Kidney epithelial cell (primary cell): ENCODE measurements at regions not wholly inside any gene's neighbourhood (a gene's known extent, or its start where the extent isn't known, plus 50 kb on each side); places are given as distances from the start of the nearest gene placed in this dataset.
"Not testable (repeated sequence)": the region's sequence is repeated elsewhere in the genome, so short reads cannot be mapped to it uniquely, and the experiment has no call there.

Experiments
- DNase-seq: peaks from one replicate; pipeline ENCODE4 v3.0.0-alpha.2; 2010; ENCODE audit warnings: low read depth
- H3K27me3 ChIP-seq: 2 replicates; pipeline ENCODE4 v1.6.0; 2011; ENCODE audit warnings: low read length; ENCODE audit not compliant: control insufficient read depth, insufficient read depth
- H3K36me3 ChIP-seq: 2 replicates; pipeline ENCODE4 v1.5.1; 2011; ENCODE audit warnings: low read length; ENCODE audit not compliant: control insufficient read depth, insufficient read depth
- H3K4me3 ChIP-seq: 2 replicates; pipeline ENCODE4 v1.5.1; 2011; ENCODE audit warnings: low read depth, mild to moderate bottlenecking, control low read depth, low read length
- TF ChIP-seq, protein P1 (sequence below): IDR thresholded peaks from 2 replicates; pipeline ENCODE4 v1.5.1; 2011; ENCODE audit warnings: mild to moderate bottlenecking, moderate library complexity, low read length, control low read depth, inconsistent platforms; ENCODE audit not compliant: insufficient read depth, poor library complexity, severe bottlenecking

DNA sequence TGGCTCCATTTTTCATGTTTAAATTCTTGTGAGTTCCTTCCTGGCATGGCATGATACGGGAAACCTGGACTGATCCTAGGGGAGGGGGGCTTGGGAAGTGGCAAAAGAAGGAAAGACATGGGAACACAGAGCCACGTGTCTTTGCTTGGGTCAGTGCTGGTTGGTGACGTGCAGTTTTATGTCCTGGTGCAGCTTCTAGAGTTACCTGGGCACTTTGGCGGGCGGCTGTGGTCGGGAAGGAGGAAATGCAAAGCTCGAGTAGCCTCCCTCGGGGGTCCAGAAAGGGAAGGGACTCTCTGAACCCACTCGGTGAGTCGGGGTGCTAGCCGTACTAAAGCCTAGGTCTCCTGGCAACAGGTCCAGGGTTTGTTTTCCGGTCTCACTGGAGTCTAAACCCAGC lies 94.6 kb downstream of the APOB start:
- TF ChIP-seq, protein P1, sequence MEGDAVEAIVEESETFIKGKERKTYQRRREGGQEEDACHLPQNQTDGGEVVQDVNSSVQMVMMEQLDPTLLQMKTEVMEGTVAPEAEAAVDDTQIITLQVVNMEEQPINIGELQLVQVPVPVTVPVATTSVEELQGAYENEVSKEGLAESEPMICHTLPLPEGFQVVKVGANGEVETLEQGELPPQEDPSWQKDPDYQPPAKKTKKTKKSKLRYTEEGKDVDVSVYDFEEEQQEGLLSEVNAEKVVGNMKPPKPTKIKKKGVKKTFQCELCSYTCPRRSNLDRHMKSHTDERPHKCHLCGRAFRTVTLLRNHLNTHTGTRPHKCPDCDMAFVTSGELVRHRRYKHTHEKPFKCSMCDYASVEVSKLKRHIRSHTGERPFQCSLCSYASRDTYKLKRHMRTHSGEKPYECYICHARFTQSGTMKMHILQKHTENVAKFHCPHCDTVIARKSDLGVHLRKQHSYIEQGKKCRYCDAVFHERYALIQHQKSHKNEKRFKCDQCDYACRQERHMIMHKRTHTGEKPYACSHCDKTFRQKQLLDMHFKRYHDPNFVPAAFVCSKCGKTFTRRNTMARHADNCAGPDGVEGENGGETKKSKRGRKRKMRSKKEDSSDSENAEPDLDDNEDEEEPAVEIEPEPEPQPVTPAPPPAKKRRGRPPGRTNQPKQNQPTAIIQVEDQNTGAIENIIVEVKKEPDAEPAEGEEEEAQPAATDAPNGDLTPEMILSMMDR: no peak
- H3K4me3 ChIP-seq: no peak overlapping the region
- DNase-seq: no peak
- peaks cover 5% of the 10 kb centered on the region for H3K27me3 ChIP-seq
- H3K36me3 ChIP-seq: no peaks in the 10 kb centered on the region

DNA sequence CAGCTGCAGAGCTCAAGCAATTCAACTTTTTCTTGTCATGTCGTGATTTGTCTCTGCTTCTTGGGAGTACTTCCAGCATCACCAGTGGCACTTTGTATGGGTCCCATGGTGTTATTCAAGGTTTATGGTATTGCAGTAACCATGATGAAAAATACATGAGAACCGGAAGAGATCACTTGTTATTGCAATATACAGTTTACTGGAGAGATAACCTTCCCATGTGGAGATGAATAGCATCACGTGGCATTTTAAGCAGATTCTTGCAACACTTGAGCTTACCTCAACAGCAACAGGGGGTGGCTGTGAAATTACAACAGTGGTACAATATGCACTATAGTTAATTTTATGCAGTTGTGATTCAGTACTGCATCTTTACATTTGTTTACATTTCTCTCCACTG lies 97.4 kb downstream of the APOB start:
- Histone ChIP-seq H3K4me3 (no peak overlapping the region), H3K27me3 (peaks cover 5% of the 10 kb centered on the region), H3K36me3 (no peaks in the 10 kb centered on the region)
- TF ChIP-seq, protein P1: no peak
- DNase-seq: no peak

DNA sequence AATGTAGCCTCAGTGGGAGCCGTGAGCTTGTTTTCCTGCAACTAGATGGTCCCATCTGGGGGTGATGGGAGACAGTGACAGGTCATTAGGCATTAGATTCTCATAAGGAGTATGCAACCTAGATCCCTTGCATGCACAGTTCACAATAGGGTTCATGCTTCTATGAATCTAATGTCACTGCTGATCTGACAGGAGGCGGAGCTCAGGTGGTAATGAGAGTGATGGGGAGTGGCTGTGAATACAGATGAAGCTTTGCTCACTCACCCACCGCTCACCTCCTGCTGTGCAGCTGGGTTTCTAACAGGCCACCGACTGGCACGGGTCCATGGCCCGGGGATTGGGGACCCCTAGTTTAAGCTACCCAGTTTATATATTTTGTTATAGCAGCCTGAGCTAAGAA lies 100.2 kb downstream of the APOB start:
- H3K4me3 ChIP-seq, DNase-seq, H3K36me3 ChIP-seq, H3K27me3 ChIP-seq: not testable (repeated sequence)

DNA sequence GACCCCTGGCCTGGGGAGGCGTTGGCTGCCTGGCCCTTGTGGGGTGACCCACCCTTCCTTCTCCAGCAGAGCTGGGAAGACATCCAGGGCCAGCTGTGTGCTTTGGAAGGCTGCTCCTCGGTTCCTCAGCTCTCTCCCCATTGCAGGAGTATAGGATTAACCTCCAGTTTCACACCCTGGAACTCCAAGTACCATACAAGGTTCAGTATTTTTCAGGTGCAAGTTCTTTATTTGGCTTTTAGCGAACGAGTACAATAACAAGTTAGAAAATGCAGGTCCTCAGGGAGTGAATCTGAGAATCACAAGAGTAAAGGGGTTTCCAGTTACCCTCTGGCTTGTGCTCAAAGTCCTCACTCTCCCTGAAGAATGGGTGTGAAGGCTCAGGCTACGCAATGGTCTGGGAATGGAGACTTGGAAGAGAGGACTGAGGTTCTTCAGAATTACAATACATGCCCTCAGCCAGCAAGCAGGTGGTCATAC lies 101.2 kb downstream of the APOB start:
- no peak overlapping the region for H3K4me3 ChIP-seq
- H3K36me3 ChIP-seq: no peaks in the 10 kb centered on the region
- TF ChIP-seq, protein P1: no peak
- peaks cover 3% of the 10 kb centered on the region for H3K27me3 ChIP-seq
- no peak for DNase-seq

DNA sequence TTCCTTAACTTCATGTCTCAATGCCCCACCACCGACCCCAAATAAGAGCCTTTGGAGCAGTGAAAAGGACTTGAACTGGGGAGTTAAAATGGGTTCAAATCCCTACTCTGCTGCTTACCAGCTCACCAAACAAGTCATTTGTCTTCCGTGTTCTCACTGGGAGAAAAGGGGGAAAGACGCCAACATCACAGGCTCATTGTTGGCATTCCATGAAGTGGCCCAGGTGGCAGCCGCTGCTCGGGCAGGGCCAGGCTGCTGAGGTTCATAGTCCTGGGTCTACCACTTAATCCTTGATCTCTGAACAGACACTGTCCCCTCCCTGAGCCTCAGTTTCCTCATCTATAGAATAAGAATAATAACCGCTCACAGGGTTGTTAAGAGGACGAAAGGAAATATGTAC lies 103.0 kb downstream of the APOB start:
- Histone ChIP-seq H3K27me3 (peaks cover 3% of the 10 kb centered on the region), H3K4me3 (no peak overlapping the region), H3K36me3 (no peaks in the 10 kb centered on the region)
- DNase-seq: no peak
- TF ChIP-seq, protein P1: no peak

DNA sequence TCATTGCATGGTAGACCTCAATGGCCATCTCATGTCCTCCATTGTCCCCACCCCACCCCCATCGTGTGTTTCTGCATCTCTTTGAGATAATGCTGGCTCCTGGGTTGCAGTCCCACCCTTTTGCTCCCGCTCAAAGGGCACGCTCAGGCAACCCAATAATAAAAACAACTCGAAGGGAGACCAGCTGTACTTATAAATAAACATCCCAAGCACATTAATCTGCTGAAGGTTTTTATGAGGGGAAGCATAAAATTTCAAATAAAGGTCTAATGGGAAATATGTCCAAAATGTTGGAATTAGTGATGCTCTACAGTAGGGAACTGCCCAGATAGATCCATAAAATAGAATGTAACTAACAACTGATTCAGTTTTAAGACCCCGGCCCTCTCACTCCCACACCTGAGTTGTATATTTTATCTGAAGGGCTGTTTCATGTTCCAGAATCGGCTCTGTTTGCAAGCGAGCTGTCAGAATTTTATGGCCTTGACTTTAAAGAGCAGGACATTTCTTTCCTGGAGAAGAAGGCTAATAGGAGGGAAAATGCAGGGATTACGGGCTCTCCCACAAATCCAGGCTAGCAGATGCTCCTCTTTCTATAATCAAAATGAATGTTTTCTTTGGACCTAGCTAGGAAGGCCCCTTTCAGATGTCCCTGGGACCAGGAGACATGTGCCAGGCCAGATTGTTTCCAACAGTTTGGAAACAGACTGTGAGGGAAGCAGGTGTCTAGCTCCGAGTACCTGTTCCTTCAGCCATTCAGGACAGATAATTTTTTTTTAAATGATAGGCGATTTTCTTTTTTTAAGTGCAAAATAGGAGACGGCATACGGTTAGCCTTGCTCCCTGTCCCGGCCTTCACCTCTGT lies 103.7 kb downstream of the APOB start:
- Histone ChIP-seq H3K36me3 (no peaks in the 10 kb centered on the region), H3K27me3 (peaks cover 3% of the 10 kb centered on the region)

More for the DNA sequence above, 103.7 kb downstream of the APOB start:
- TF ChIP-seq, protein P1: no peak
- DNase-seq: no peak
- H3K4me3 ChIP-seq: no peak overlapping the region
